NCI-H146 treated with DMSO at 0.1 percent for 48 hours (cell line): ENCODE measurements at regions not wholly inside any gene's neighbourhood (a gene's known extent, or its start where the extent isn't known, plus 50 kb on each side); places are given as distances from the start of the nearest gene placed in this dataset.

Source experiments
- DNase-seq: peaks from one replicate; lab custom pipeline; 2025; ENCODE audit not compliant: unreplicated experiment; lab: John Stamatoyannopoulos, UW

DNA sequence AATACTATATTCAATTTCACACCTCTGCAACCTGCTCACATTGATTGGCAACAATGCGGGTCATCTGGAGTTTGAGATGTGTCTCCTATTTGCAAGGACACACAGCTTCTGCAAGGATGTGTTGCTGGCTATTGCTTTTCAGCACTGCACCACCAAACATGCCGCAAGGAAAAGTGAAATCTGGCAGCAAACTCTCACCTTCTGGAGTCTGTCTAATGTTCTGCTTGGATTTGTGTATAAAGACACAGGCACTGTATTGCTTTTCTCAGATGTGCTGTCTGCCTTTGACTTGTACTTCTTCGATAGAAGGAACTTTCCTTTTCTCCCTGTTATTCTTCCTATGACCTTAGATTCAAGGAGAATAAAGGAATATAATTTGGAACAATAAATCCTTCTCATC is 138.6 kb upstream of the EPHA4 start:
- no peak for DNase-seq

GRCh38 chr2:221708902-221709301 is 136.8 kb upstream of the EPHA4 start:
- DNase-seq = no peak

- DNase-seq = no peak
These were observed 133.2 kb upstream of the EPHA4 start for GRCh38 chr2:221705185-221705877.

DNA sequence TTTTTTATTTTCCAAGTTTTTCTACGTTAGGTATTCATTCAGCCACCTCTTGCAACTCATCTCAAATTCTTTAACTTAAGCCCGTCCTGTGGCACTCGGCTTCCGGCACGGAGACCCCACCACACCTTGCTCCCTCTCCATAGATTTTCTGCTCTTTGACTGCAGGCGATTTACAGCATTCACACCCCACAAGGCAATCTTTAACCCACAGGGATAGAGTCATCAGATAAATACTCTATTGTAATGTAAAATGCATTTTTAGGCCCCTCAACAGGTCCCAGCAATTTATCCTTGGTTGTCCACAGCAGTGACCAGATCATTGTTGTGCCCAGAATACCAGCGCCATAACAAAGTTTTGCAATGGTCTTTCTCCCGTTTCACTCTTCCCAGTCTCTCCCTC is 132.3 kb upstream of the EPHA4 start:
- no peak for DNase-seq

DNA sequence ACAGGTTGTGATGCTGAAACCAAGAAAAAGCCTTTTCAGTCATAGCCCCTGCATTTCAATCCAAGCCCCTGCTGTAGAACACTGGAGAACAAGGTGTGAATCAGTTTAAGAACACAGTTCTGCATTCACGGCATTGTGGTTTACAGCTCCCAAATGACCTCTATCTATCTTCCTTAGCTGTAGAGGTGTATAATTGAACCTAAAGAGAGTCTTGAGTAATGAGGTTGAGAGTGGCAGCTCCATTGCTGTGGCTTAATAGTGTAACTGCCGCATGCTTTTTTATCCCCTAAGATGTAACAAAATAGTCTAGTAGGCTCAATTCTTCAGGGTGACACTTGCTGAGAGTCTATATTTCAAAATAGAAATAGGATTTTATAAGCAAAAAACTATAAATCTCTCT is 121.3 kb upstream of the EPHA4 start:
- DNase-seq = no peak

DNA sequence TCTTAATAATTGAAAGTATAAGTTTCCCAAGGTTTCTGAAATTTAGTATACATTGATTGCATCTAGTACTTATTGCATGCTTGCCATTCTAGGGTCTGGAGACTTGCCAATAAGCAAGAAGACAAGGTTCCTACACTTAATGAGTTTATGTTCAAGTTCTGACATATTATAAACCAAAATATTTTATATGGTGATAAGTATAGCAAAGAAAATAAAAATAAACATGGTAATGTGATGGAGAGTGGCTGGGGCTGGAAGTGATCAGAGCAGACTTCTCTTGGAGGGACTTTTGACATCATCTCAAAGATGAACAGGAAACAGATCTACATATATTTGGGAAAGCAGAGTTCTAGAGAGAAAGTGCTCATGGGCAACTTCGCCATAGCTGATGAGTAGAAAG is 119.5 kb upstream of the EPHA4 start:
- DNase-seq = no peak

- DNase-seq = no peak
These were observed 117.0 kb upstream of the EPHA4 start for GRCh38 chr2:221689140-221689539.

DNA sequence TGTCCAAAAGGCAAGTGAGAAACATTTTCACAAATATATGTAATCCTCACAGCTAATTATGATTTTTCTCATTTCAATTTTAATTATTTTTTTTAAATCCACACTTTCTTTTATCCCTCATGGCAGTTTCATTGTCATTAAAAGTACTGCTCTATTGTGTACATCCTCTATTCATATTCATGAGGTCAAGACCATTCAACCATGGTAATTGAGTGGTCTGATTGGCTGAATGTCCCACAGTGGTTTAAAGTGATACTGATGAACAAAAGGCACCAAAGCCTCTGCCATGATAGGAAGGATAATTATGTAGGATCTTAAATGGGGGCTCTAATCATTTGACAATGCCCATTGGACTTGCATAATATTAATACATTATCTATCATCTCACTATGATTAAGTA is 108.4 kb upstream of the EPHA4 start:
- no peak for DNase-seq

GRCh38 chr2:221677688-221678087 is 105.6 kb upstream of the EPHA4 start:
- no peak for DNase-seq

- no peak for DNase-seq
These were observed 104.6 kb upstream of the EPHA4 start for GRCh38 chr2:221676566-221677172.

- DNase-seq = no peak
These were observed 103.3 kb upstream of the EPHA4 start for GRCh38 chr2:221675201-221675908.

DNA sequence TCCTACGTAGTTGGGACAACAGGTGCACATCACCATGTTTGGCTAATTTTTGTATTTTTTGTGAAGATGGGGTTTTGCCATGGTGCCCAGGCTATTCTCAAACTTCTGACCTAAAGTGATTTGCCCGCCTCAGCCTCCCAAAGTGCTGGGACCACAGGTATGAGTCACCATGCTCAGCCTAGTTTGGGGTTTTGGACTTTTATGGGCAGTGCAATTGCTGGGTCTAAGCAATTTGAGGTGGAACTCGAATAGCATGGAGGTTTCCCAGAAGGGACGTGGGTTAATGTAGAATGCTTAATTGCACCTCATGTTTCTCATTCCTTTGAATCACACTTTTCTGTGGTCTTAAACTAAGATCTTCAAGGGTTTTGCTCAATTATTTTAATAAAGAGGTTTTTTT is 102.3 kb upstream of the EPHA4 start:
- no peak for DNase-seq

- no peak for DNase-seq
These were observed 101.1 kb upstream of the EPHA4 start for GRCh38 chr2:221673248-221673647.

GRCh38 chr2:221671515-221671914 is 99.4 kb upstream of the EPHA4 start:
- DNase-seq = no peak

DNA sequence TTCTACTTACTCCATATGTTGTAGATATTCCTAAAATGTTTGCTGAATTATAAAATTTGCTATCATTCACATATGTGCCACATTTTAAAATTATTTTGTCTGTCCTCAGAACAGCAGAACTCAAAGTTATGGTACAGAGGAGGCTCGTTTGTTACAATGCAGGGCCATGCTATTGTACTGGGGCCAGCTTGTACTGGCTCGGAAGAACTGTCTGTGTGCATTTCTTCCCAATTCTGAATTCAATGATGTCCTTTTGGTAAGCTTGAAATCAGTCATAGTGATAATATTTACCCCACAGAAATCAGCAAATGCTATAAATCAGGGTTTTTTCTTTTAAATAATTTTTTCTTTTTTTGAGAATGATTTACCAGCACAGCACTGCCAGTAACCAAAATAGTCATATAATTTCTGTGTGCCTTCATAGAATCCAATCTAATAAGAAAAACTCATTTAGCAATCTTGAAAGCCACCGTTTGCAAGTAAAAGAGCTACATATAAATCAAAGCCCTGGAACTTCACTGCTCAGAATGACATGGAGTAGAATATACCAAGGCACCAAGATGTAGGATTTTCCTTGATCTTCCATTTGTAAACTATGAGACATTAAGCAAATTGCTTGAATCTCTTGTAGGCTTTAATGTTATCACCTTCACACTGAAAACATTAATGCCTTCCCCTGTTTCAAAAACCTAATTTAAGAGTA is 90.7 kb upstream of the EPHA4 start:
- no peak for DNase-seq

GRCh38 chr2:221657806-221658205 is 85.7 kb upstream of the EPHA4 start:
- DNase-seq = no peak

DNA sequence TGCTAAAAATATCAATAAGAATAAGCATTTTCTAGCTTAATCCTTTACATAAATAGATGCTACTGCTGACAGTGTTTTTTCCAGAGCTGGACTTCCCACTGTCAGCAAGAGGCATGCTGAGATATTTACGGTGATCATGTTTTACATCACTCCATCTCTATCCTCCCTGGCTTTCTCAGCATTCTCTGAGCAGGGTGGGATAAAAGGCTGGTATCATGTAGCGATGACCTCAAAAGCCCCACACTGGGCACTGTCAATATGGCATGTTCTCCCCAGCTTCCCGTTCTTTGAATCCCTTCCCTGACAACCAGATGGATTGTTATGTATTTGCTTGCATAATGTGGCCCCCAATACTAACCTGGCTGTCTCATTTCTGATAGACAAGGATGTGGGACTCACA is 83.2 kb upstream of the EPHA4 start:
- peak; percentile 2 for DNase-seq

- DNase-seq = no peak
These were observed 81.1 kb upstream of the EPHA4 start for GRCh38 chr2:221653182-221653581.

DNA sequence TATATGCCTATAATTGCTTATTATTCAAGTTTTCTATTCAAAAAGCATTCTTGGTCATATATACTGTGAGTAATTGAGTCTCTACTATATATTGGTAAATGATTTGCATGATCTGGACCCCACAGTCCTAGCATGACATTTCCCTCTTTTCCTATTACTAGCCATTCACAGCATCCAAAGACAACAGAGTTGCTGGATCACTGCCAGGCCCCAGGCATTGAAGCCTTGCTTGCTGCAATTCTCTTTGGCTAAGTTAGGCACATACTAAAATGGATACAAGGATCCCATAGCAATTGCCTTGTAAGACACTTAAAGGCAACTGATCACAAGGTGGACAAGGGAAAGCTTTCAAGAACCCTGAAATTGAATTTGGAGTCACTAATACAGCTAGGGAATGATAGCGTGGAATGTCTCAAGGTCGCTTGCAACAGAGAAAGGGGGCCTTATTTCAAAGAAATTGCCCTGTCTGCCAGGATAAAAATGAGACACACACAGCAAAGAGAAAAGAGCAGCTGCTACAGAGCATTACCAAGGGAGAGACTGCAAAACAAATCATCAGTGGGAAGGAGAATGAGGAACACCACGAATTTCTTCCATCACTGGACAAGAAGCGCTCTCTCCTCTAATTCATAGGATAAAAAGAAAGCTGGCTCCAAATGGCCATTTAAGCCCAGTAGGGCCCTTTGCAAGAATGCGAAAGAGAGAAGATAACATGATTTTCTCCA is 77.1 kb upstream of the EPHA4 start:
- no peak for DNase-seq

DNA sequence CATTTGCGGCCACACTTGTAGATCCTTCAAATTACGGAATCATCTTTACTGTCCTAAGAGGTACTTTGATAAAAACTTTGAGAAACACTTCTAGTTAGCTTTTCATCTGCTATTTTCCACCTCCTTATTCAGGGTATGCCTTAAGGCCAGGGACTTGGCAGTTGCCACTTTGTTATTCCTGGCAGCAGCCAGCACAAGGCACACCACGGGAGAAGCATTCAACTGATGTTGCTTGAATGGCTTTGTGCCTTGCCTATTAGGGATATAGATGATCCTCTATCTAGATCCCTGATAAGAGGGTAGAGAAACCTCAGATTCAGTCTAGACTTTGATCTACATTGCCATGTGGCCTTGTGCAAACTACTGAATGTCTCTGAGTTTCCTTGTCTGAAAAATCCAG is 70.3 kb upstream of the EPHA4 start:
- DNase-seq = no peak

GRCh38 chr2:221641181-221641871 is 69.2 kb upstream of the EPHA4 start:
- no peak for DNase-seq
